HEK293T (cell line): ENCODE measurements at regions not wholly inside any gene's neighbourhood (a gene's known extent, or its start where the extent isn't known, plus 50 kb on each side); places are given as distances from the start of the nearest gene placed in this dataset.

Experiments used
- ARNT ChIP-seq: fragments of 450-650 bp; IDR thresholded peaks from 2 replicates; pipeline ENCODE4 v1.6.1; 2017; ENCODE audit warnings: mild to moderate bottlenecking
- BHLHE40 ChIP-seq: fragments of 450-650 bp; IDR thresholded peaks from 2 replicates; pipeline ENCODE4 v1.6.1; 2016; ENCODE audit warnings: mild to moderate bottlenecking, moderate library complexity, borderline replicate concordance
- CTBP1 ChIP-seq: fragments of 450-650 bp; IDR thresholded peaks from 2 replicates; pipeline ENCODE4 v1.6.1; 2016; ENCODE audit warnings: borderline replicate concordance
- ELF4 ChIP-seq: fragments of 450-650 bp; IDR thresholded peaks from 2 replicates; pipeline ENCODE4 v1.6.1; 2017; ENCODE audit warnings: antibody characterized with exemption
- FOXA1 ChIP-seq: fragments of 450-650 bp; IDR thresholded peaks from 2 replicates; pipeline ENCODE4 v1.6.1; 2016; ENCODE audit warnings: mild to moderate bottlenecking
- FOXK2 ChIP-seq: fragments of 450-650 bp; IDR thresholded peaks from 2 replicates; pipeline ENCODE4 v1.6.1; 2016; ENCODE audit warnings: mild to moderate bottlenecking
- FOXM1 ChIP-seq: fragments of 450-650 bp; IDR thresholded peaks from 2 replicates; pipeline ENCODE4 v1.6.1; 2017; ENCODE audit warnings: mild to moderate bottlenecking, borderline replicate concordance
- HDGF ChIP-seq: fragments of 450-650 bp; IDR thresholded peaks from 2 replicates; pipeline ENCODE4 v1.6.1; 2017; ENCODE audit warnings: antibody characterized with exemption, borderline replicate concordance
- NFRKB ChIP-seq: fragments of 450-650 bp; IDR thresholded peaks from 2 replicates; pipeline ENCODE4 v1.6.1; 2016; ENCODE audit warnings: mild to moderate bottlenecking, moderate library complexity
- SP1 ChIP-seq: fragments of 450-650 bp; IDR thresholded peaks from 2 replicates; pipeline ENCODE4 v1.6.1; 2017
- SUZ12 ChIP-seq: fragments of 450-650 bp; IDR thresholded peaks from 2 replicates; pipeline ENCODE4 v1.6.1; 2016; ENCODE audit warnings: mild to moderate bottlenecking
- TARDBP ChIP-seq: fragments of 450-650 bp; IDR thresholded peaks from 2 replicates; pipeline ENCODE4 v1.6.1; 2016
- TF ChIP-seq, protein P1 (sequence below): fragments of 450-650 bp; IDR thresholded peaks from 2 replicates; pipeline ENCODE4 v1.6.1; 2016

GRCh38 chr2:164190700-164191099 is 430.6 kb downstream of the GRB14 start:
- TF ChIP-seq ARNT (no peak), BHLHE40 (no peak), FOXA1 (no peak), SP1 (no peak), FOXM1 (no peak), HDGF (no peak), SUZ12 (no peak), TARDBP (no peak), ELF4 (no peak), FOXK2 (no peak), CTBP1 (no peak), NFRKB (no peak)
- TF ChIP-seq, protein P1, sequence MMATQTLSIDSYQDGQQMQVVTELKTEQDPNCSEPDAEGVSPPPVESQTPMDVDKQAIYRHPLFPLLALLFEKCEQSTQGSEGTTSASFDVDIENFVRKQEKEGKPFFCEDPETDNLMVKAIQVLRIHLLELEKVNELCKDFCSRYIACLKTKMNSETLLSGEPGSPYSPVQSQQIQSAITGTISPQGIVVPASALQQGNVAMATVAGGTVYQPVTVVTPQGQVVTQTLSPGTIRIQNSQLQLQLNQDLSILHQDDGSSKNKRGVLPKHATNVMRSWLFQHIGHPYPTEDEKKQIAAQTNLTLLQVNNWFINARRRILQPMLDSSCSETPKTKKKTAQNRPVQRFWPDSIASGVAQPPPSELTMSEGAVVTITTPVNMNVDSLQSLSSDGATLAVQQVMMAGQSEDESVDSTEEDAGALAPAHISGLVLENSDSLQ: no peak
